HG03135 (cell line): ENCODE measurements at regions not wholly inside any gene's neighbourhood (a gene's known extent, or its start where the extent isn't known, plus 50 kb on each side); places are given as distances from the start of the nearest gene placed in this dataset.
A peak's percentile ranks its signal among the peaks of the same experiment; 100 is the strongest.
"Not testable (repeated sequence)": the region's sequence is repeated elsewhere in the genome, so short reads cannot be mapped to it uniquely, and the experiment has no call there.

Experiments
- ATAC-seq: cut with Tn5 transposase; IDR thresholded peaks from one replicate; pipeline ENCODE4 v1.9.1; 2021; ENCODE audit warnings: mild to moderate bottlenecking, moderate library complexity; ENCODE audit not compliant: unreplicated experiment

DNA sequence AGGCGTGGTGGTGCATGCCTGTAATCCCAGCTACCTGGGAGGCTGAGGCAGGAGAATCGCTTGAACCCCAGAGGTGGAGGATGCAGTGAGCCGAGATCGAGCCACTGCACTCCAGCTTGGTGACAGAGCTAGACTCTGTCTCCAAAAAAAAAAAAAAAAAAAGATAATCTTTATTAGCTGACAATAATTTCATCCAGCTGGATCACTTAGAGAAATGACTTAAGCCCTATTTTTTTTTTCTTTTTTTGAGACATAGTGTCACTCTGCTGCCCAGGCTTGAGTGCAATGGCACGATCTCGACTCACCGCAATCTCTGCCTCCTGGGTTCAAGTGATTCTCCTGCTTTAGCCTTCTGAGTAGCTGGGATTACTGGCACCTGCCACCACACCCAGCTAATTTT is 51.6 kb upstream of the MAP4K4 start:
- not testable (repeated sequence) for ATAC-seq

DNA sequence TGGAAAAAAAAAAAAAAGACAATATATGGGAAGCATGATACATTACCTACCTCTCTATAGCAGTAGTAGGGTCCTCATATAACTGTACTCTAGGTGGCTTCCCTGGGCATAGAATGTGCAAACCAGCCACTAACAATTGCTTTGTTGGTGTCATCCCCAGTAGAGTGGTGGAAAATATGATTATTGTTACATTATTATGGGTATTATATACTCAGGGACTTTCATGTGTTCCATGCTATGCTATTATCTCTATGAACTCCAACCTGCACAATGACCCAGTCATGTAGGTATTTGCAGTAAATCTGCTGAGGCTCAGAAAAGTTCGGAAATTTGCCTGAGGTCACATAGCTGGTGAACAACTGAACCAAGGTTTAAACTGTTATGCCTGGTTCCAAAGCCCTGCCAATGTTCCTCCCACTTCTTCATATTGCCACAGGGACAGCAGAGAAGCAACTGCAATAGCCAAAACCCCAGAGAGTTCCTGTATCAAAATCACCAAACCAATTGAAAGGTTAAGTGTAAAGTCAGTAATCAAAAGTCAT is 52.6 kb upstream of the MAP4K4 start:
- no peak for ATAC-seq

DNA sequence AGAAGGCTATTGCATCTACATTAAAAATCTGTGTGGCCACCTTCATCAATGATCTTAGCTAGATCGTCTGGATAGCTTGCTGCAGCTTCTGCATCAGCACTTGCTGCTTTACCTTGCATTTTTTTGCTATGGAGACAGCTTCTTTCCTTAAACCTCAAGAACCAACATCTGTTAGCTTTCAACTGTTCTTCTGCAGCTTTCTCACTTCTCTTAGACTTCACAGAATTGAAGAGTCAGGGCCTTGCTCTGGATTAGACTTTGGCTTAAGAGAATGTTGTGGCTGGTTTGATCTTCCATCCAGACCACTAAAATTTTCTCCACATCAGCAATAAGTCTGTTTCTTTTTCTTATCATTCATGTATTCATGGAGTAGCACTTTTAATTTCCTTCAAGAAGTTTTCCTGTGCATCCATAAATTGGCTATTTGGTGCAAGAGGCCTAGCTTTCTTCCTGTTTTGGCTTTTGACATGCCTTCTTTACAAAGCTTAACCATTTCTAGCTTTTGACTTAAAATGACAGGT is 54.4 kb upstream of the MAP4K4 start:
- no peak for ATAC-seq

DNA sequence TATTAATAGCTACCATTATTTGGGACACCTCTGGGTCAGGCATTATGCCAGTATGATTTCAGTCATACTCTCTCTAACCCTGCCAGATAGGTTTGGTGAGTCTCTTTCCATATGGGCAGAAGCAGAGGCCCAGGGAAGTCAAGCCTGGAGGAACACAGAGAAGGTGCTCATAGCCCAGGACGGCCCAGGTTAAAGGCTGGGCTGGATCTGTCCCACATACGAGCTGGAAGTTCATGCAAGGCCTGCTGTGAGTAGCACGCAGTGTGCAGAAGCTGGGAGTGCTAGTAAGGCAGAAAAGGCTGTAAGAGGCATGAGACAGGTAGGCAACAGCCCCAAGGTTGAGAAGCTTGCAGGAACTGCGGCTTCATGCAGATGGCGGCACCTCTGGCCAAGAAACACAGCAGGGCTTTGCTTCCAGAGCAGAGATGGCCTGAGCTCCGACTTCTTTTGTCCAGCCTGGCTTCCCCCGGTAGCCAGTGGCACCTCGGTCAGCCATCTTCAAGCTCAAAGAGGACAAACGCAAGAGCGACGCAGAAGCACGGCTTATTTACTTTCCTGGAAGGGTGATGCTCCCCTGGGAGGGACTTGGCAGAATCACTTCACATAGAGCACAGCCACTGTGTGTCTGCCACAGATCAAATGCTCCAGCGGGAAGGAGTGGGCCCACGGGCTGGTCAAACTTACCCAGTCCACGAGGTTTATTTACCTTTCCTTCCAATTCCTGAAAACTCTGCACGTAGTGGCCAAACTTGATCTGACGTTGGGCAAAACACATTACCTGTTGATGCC is 58.5 kb upstream of the MAP4K4 start:
- ATAC-seq: no peak

DNA sequence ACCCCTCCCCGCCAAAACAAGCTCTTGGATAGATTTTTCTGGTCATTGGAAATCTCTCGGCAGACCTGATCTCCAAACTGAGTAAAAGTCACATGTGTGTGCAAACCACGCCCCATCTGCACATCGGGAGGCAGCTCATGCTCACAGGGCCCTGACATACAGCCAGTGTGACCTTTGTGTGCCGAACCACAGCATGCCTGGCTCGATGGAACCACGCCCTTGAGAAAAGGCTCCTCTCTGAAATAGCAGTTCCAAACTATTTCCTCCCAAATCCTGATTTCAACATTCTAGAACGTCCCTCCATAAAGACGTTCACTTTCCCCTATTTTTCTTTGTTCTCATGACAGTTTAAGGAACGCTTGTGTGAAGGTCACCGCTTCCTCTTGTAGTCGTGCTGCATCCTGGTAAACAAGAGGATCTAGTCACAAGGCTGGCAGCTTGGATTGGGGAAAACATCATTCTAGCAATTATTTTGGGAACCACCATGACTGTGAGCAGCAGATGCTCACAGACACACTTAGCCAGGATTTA is 59.3 kb upstream of the MAP4K4 start:
- no peak for ATAC-seq

DNA sequence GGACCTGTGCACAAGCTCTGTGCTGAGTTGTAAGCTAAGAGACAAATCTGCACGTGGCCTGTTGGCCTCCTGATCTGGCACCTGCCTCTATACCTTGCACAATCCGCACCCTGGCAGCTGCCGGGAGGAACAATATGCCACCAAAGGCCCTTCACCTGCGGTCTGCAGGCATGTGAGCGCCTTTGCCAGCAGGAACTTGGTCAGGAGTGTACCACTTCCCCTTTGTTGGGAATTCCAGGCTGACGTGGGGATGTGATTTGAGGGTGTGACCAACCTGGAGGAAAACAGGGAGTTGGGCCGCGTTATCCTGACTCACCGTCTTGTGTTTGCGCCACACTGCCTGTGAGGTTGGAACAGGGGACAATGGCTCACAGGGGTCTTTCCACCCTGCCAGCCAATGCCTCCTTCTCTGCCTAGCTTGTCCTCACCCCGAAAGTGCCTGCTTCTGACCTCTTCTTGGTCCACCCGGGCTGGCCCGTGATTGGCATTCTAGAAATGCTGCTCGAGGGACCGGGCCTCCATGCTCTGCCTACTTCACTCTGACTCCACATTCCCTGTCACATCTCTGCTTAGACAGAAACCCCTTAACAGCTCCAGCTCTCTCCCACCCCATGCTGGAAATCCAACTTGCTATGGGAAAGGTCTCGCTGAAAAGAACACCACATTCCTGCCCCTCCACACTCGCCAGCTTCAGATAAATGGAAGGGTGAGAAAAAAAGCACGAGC is 67.1 kb upstream of the MAP4K4 start:
- ATAC-seq: no peak

DNA sequence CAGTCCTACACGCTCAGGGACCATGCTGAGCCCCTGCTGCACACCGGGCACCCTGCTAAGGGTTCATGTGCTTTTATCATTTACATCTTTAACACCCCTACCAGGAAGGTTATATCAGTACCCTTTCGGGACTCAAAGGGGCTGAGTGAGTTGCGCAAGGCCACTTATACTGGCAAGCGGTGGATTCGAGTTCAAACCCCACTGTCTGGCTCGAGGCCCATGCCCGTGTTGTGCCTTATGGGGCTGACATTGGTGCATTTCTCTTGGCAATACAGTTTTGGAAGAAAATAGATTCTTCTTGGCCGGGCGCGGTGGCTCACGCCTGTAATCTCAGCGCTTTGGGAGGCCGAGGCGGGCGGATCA is 69.5 kb upstream of the MAP4K4 start:
- ATAC-seq: no peak

DNA sequence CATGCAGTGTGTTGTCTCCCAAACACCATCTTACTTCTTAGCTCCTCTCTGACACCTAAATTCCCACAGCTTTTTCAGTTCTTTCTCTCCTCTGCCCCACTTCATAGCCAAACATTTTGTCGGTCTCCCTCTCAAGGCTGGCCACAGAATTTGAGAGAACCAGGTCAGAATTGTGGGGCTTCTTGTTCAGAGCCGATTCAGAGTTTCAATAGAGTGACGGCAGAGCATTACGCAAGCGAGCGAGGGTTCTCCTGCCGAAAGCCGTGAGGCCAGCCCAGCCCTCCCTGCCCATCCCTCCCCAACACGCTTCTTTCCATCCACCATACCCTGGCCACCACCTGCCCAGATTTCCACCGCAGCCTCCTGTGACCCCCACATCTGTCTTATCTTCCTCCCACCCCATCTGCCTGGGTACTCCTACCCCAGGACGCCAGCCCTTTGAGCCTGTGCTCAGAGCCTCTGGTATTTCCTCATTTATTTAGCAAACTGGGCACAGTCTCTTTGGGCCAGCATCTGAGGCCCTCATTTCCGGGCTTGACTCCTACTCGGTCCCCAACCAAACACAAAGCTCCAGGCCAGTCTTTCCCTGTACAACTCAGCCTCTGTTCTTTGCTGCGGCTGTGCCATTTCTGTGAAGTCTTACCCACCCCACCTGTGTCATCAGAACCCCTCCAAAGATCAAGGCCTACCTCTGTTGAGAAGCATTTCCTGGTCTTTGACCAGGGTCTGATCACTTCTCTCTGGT is 70.0 kb upstream of the MAP4K4 start:
- no peak for ATAC-seq

DNA sequence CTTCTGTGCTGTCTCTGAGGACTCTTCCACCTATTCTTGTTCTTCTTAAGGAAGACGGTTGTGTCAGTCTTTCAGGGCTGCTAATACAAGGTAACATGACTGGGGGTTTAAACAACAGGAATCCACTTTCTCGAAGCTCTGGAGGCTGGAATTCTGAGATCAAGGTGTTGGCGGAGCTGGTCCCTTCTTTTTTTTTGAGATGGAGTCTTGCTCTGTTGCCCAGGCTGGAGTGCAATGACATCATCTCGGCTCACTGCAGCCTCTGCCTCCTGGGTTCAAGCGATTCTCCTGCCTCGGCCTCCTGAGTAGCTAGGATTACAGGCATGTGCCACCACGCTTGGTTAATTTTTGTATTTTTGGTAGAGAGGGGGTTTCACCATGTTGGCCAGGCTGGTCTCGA is 71.7 kb upstream of the MAP4K4 start:
- not testable (repeated sequence) for ATAC-seq

DNA sequence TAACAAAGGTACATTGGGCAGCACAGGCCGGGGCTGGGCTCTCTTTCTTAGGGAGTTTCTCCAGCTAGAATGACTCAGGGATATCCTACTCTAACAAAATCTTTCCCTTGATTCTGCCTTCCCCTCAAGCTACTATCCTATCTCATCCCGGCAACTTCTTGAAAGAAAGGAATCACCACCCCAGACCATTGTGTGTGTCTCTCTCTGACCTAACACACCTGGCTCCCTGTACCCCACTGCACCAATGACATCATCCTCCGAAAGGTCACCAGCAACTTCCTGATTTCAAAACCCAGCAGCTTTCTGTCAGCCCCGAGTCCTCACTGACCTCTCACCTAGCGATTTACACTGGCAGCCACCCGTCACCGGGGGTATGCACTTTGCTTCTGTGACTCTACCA is 72.1 kb upstream of the MAP4K4 start:
- ATAC-seq: no peak

DNA sequence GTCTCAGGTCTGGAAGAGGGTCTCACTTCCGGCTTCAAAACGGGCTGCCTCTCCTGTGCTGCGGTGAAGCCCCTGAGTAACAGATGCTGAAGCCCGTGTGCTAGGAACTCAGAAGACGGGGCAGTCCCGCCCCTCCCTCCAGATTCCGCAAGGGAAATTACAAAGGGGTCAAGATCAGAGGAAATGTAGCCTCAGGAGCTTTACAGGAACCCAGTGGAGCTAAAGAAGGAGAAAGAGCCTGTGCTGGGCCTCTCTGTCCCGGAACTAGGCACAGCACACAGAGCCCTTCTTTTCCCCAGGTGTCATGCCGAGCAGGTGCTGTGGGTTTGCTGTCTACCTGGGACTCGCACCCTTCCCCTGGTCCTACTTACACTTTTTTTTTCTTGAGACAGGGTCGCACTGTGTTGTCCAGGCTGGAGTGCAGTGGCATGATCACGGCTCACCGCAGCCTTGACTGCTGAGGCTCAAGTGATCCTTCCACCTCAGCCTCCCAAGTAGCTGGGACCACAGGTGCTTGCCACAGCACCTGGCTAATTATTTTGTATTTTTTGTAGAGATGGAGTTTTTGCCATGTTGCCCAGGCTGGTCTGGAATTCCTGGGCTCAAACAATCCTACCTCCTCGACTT is 72.7 kb upstream of the MAP4K4 start:
- ATAC-seq: no peak

DNA sequence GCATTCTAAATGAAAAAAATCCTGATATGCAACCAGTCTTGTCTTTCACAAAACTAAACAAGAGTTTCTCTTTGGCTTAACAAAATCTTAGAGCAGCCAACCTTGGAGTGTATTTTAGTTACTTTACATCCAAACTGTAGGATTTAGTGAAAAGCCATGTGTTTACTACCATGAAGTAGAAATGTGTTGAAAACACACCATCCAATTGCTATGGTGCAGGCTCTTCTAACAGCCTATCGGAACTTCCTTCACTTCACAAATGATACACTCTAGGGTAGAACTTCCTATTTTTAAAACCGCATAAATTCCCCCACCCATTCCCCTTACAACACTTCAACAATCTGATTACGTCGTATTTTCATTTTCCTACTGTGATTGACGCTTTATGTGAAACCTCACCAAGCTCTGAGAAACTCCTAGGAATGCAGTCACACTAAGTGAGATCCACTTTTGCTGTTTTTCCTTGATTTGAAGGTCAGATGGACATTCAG is 74.4 kb upstream of the MAP4K4 start:
- ATAC-seq: peak; percentile 67

DNA sequence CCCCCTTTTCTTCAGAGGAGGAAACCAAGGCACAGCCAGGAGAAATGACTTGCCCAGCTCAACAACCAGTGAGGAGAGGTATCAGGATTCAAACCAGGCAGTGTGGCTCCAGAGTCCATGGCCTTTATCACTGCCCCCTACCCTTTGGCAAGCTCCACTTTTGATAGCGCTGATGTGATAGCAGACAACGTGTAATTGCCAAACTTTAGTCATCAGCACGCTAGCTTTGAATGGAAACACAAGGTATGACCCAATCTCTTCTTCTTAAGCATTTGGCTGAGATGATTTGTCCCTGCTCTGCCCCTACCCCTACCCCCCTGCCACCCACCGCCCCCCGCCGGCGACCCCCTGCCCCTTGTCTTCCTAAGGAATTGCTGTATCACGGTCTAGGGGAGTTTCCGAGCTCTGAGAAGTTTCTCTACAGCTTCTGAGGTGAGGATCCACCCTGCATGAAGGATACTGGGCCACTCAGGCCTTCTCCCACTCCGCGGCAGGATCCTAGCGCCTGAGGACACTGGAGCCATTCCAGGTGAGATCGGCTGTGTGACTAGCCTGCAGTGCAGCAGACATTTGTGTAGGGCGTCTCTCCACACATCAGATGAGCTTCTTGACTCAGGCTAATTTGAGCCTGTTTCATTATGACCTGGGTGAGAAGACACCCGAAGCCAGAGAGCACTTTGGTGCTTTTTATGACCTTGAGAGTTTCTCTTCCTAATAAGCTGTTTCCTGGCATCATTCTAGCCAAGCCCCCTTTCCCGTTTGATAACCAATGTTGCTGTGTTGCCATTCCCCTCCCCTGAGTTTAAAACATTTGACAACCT is 75.1 kb upstream of the MAP4K4 start:
- peak; percentile 72 for ATAC-seq

DNA sequence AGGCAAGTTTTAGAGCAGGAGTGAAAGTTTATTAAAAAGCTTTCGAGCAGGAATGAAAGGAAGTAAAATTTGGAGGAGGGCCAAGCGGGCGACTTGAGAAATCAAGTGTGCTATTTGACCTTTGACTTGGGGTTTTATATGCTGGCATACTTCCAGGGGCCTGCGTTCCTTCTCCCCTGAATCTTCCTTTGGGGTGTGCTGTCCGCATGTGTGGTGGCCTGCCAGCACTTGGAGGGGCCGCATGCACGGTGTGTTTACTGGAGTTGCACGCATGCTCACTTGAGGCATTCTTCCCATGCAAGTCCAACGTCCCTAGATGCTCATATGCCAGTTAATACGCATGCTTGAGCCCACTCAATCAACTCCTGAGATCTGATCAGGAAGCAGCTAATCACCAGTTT is 78.3 kb upstream of the MAP4K4 start:
- no peak for ATAC-seq

DNA sequence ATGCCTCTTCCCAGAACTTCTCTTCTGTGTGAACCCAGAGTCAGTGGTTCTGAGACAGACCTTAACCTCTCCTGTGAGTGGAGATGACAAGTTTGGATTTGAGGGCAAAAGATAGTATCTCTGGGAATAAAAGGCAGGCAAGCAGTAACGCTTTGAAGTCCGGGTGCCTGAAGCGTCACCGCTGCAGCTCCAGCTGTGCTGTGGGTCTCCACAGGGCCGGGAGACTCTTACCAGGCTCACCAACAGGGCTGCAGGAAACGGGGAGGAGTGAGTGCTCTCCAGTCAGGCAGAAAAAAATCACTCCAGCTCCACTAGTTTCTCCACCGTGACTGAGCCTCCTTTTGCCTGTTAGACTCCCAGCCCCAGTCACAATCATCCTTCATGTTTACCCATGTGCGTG is 79.7 kb upstream of the MAP4K4 start:
- no peak for ATAC-seq

DNA sequence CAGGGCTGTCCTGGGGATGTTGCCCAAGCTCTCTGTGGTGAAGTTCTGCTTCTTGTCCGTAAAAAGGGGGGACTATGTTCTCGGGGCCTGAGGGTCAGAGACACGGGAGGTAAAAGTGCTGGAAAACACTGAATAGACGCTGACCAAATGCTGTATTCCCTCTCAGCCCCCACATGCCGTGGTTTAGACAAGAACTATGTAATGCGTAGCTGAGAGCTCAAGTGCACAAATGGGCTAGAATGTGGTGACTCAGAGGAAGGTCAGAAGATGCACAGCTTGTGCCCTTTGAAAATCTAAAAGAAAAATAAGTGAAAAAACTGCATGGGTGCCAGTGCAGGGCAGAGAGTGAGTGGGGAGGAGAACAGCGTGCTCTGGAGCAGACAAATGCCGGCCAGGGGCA is 80.3 kb upstream of the MAP4K4 start:
- no peak for ATAC-seq

DNA sequence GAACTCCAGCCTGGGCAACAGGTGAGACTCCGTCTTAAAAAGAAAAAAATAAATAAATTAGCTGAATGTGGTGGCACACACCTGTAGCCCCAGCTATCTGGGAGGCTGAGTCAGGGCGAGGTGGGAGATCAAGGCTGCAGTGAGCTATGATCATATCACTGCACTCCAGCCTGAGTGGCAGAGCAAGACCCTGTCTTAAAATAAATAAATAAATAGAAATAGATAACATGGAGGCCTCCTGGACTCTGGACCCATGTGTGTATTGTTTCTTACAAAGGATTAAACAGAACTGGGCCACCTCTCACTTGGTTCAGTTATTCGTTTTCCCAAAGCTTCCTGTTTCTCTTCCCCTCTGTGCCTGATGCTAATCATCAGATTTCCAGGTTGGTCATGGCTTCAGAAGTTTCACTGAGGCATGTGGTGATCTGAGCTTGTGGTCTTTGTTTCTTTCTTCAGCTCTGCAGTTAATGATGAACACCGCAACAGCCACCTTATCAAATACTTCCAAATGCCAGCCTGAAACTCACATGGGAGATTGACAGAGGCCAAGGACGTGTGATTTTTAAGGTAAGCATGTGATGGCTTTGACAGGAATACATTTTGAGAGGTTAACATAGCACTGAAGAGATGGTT is 83.3 kb upstream of the MAP4K4 start:
- ATAC-seq: no peak

DNA sequence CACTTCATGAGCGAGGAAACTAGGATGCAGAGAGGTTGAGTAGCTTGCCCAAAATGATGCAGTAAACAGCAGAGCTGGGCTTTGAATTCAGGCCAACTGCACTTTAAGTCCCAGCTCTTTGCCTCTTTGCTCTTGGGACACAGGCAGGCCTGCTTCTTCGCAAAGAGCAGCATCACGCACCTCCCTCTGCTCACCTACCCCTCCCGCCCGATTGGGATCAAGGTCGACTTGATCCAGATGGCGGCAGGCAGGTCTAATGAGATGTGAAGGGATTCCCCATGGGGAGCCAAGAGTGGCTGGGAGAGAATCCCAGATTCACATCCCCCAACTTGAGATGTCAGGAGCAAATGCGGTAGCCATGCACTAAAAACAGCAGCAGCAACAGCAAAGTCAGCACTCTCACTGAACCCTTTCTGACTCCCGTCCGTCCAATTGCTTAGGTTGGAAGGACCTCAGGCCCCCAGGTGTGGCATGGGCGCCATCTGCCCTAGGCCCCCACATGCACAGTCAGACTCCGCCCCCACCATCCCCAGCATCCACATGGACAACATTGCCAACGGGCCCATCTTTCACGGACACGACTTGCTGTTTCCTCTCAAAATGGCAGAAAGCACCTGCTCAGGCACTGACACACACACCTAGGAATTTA is 84.3 kb upstream of the MAP4K4 start:
- no peak for ATAC-seq

DNA sequence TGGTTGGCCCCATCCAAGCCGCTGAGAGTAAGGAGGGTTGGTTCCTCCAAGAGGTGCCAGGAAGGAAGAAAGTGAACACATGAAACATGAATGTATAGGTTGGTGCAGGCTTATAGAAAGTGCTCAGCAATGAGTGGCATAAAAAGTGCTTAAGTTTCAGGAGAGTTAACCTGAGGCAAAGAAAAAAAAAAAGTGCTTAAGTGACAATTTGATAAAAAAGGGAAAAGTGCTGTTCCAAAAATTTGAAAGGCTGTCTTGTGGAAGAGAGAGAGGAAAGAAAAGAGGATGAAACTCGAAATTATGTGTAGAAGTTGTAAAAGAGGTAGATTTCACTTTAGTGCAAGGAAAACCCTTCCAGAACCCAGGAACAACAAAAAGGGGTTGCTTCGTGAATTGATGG is 85.5 kb upstream of the MAP4K4 start:
- ATAC-seq: no peak
